ENCODE measurements at regions not wholly inside any gene's neighbourhood (a gene's known extent, or its start where the extent isn't known, plus 50 kb on each side); places are given as distances from the start of the nearest gene placed in this dataset.
"Not testable (repeated sequence)": the region's sequence is repeated elsewhere in the genome, so short reads cannot be mapped to it uniquely, and the experiment has no call there.

DNA sequence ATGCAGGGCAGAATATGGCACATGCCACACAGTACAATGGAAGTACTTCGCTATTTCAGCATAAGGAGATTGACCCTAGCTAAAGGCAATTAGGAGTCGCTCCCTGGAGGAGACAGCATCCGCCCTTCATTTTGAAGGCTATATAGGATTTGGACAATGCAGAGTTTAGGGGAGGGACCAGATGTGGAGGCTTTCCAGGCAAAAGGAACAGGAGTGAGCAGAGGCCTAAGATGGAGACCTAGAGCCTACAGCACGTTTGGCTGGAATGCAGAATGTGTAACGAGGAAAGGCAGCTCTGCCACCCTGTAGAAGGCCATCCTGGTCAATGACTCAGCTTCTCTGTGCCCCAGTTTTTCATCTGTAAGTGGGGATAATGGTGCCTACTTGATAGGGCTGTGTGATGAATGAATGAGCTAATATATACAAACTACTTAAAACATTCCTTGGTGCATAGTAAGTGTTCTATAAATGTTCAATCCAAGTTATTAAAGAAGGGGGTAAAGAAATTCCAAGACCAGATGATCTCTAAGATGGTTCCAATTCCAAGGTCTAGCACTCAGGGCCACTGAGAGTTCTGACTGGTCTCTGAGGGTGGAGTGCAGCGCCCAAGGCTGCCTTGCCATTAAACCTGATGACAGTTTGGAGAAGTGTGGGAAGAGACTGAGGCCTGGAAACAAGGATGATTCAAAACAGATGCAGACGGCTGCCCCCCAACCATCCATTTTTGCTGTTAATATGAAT, 54.3 kb upstream of the FRMD6 start:
- DNase-seq, result no peak

DNA sequence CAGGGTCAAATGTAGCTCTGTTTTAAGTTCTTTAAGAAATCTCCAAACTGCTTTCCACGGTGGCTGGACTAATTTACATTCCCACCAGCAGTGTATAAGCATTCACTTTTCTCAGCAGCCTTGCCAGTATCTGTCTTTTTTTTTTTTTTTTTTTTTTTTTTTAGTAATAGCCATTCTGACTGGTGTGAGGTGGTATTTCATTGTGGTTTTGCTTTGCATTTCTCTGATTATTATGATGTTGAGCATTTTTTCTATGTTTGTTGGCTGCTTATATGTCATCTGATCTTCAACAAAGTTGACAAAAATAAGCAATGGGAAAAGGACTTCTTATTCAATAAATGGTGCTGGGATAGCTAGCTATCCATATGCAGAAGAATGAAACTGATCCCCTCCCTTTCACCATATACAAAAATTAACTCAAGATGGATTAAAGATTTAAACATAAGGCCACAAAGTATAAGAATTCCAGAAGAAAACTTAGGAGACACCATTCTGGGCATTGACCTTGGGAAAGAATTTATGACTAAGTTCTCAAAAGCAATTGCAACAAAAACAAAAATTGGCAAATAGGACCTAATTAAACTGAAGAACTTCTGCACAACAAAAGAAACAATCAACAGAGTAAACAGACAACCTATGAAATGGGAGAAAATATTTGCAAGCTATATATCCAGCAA, 52.6 kb upstream of the FRMD6 start:
- not testable (repeated sequence) for DNase-seq

DNA sequence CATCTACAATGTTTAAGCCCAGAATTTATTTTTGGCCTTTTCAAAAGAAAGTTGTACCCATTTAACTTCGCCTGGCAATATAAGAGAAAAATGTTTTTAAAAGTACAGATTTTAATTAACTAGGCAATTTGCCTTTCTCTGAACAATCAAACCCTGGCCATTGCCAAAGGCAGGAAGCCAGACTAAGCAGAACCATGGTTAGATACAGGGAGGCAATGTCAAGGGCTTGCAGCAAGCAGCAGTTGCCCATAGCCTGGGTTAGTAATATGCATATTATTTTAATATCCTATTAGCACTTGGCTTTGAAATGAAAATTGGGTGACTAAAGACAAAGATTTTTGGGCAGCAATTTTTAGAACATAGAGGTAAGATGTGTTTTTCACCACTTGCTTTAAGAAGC, 51.1 kb upstream of the FRMD6 start:
- no peak for DNase-seq

Data from activated CD4-positive, alpha-beta T cell treated with anti-CD3 and anti-CD28 coated beads, Interleukin-2, amount 50 U/mL, for 16 hours (primary cell).